ENCODE measurements at regions not wholly inside any gene's neighbourhood (a gene's known extent, or its start where the extent isn't known, plus 50 kb on each side); places are given as distances from the start of the nearest gene placed in this dataset.

GRCh38 chr18:70384181-70384790 is 95.4 kb downstream of the SOCS6 start:
- H3K27me3 Mint-ChIP-seq (ENCODE audit: low read depth) = peaks cover 2% of the 10 kb centered on the region
- peaks cover 7% of the 10 kb centered on the region for H3K4me1 Mint-ChIP-seq
- no peaks in the 10 kb centered on the region for H3K9me3 Mint-ChIP-seq
- TF ChIP-seq CTCF (IDR thresholded peaks at IDR 0.05; ENCODE audit: unreplicated experiment) = no peak
- no peak overlapping the region for H3K27ac Mint-ChIP-seq
- H3K4me3 Mint-ChIP-seq = no peak overlapping the region
- no peak for DNase-seq (ENCODE audit: low spot score in 2 of 2, unreplicated experiment in 2 of 2)
- H3K36me3 Mint-ChIP-seq = no peaks in the 10 kb centered on the region

GRCh38 chr18:70382992-70383717 is 94.3 kb downstream of the SOCS6 start:
- no peak for TF ChIP-seq CTCF (IDR thresholded peaks at IDR 0.05; ENCODE audit: unreplicated experiment)
- Mint-ChIP-seq H3K9me3 (no peaks in the 10 kb centered on the region), H3K27me3 (ENCODE audit: low read depth) (peaks cover 2% of the 10 kb centered on the region), H3K36me3 (no peaks in the 10 kb centered on the region), H3K27ac (no peak overlapping the region), H3K4me1 (peaks cover 7% of the 10 kb centered on the region), H3K4me3 (no peak overlapping the region)
- no peak for DNase-seq (ENCODE audit: low spot score in 2 of 2, unreplicated experiment in 2 of 2)

DNA sequence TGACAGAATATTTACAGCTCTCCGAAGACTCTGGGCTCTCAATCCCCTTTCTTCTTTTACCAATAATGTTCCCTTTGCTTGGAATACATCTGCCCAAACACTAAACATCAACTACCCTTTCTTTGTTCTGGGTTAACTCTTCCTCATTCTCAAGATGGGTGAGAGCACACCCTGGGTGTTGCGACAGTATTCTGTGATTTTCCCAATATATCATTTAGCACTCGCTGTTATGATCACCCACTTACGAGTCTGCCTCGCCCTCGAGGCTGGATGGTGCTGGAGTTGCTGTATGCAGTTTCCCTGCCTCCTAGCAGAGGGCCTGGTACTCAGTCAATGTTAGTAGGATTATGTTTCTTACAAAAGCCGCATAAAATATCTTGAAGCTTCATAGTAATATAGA is 93.2 kb downstream of the SOCS6 start:
- Mint-ChIP-seq H3K27ac (no peak overlapping the region), H3K4me3 (no peak overlapping the region), H3K27me3 (ENCODE audit: low read depth) (peaks cover 2% of the 10 kb centered on the region), H3K4me1 (peaks cover 16% of the 10 kb centered on the region), H3K9me3 (no peaks in the 10 kb centered on the region), H3K36me3 (no peaks in the 10 kb centered on the region)
- DNase-seq (ENCODE audit: low spot score in 2 of 2, unreplicated experiment in 2 of 2) = no peak
- TF ChIP-seq CTCF (IDR thresholded peaks at IDR 0.05; ENCODE audit: unreplicated experiment) = no peak

DNA sequence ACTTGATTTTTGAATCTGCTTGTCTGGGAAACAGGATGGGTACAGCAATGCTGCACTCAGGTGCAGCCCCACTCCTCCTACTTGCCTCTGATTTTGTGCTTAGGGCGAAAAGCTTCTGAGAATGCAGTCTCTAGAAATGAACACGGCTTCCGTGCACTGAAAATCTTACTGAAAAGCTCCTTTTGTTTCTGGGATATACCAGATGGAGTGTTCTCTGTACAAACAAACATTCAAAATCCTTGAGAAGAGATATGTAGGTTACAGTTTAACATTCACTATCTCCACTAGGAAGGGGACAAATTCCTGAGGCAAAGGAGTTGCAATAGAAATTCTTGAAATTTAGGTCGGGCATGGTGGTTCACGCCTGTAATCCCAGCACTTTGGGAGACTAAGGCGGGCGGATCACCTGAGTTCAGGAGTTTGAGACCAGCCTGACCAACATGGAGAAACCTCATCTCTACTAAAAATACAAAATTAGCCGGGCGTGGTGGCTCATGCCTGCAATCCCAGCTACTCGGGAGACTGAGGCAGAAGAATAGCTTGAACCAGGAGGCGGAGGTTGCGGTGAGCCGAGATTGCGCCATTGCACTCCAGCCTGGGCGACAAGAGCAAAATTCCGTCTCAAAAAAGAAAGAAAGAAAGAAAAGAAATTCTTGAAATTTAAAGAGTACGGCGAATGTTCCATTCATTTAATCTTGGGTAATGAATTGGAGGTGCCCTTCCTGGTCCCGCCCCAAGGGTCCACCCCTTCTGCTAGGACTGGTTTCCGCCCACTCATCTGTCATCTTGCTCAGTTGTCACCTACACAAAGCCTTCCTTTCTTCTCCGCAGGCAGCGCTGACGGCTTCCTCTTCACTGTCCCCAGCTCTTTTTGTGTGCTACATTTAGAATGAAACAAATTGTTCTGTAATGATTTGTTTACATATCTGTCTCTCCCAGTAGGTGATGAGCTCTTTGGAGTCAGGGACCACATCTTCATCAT is 92.4 kb downstream of the SOCS6 start:
- peaks cover 19% of the 10 kb centered on the region for H3K4me1 Mint-ChIP-seq
- peaks cover 2% of the 10 kb centered on the region for H3K27me3 Mint-ChIP-seq (ENCODE audit: low read depth)
- H3K4me3 Mint-ChIP-seq = no peak overlapping the region
- no peak for DNase-seq (ENCODE audit: low spot score in 2 of 2, unreplicated experiment in 2 of 2)
- H3K9me3 Mint-ChIP-seq = no peaks in the 10 kb centered on the region
- TF ChIP-seq CTCF (IDR thresholded peaks at IDR 0.05; ENCODE audit: unreplicated experiment) = no peak
- no peaks in the 10 kb centered on the region for H3K36me3 Mint-ChIP-seq
- no peak overlapping the region for H3K27ac Mint-ChIP-seq
